HL-60/S4 treated with retinoic acid at 250 ng/mL for 4 days and 3 days (cell line): ENCODE measurements at regions not wholly inside any gene's neighbourhood (a gene's known extent, or its start where the extent isn't known, plus 50 kb on each side); places are given as distances from the start of the nearest gene placed in this dataset.

Source experiments
- in situ Hi-C: fragments of 300-500 bp; cut with MboI; formaldehyde crosslinking; loops from 2 replicates; pipeline ENCODE4 v1.7.0; 2022; ENCODE audit warnings: low sequenced_read_pairs

GRCh38 chr1:101664726-101665125, 332.0 kb downstream of the OLFM3 start:
- in situ Hi-C loops = no loop called here

DNA sequence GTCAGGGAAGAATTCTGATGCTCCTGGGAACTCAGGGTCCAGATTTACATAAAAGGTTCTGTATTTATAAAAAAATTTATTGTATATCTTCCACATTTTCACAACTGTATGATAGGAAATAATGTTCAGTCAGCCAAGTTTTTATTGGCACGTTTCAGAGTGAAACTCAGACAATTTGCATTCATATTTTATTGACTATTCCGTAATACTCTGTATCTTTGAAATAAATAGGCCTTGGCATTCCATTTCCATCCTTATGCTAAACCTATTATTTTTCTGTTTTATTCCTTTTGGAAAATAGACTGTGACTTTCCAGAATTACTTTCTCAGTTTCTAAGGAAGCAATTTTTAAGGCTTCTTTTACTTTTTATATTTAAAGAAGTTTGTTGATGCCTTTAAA, 329.0 kb downstream of the OLFM3 start:
- in situ Hi-C loops = no loop called here

- in situ Hi-C loops = no loop called here
These were observed 313.6 kb downstream of the OLFM3 start for GRCh38 chr1:101683136-101683535.

DNA sequence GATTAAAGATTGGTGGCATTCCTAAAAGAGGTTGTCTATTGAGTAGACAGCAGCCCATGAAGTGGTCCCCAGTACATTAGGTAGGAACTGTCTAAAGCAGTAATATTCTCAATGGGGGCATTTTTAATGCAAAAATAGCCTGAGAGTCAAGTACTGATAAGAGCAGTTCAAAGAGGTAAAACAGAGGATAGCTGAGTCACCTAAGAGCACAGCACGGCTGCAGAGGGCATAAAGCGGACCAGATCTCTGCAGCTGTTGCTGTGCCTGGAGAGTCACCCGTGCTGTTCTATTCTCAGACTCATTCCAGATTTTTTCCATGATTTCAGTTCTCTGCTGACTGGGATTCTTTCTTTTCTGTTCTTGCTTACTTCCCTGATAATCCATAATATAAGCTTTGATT, 313.2 kb downstream of the OLFM3 start:
- in situ Hi-C loops = no loop called here

- in situ Hi-C loops = no loop called here
These were observed 299.7 kb downstream of the OLFM3 start for GRCh38 chr1:101697072-101697471.

- in situ Hi-C loops = no loop called here
These were observed 298.0 kb downstream of the OLFM3 start for GRCh38 chr1:101698681-101699080.

GRCh38 chr1:101704895-101705294, 291.8 kb downstream of the OLFM3 start:
- in situ Hi-C loops = no loop called here

DNA sequence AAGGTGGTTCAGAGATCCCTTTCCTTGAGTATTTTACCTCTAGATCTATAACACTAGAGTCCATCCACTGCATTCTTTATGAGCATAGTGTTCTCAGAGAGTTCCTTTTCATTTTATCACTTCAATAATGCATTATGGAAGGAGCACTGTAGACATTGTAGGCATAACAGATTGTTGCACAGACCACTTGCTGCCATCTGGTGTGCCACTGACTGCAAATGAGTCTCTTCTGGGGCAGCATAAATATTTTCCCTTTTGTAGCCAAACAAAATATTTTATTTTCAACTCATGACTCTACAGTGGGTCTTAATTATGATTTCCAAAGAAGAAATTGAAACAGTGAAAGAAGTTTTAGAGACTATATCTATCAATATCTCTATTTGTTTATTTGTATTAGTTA, 290.4 kb downstream of the OLFM3 start:
- in situ Hi-C loops = no loop called here

DNA sequence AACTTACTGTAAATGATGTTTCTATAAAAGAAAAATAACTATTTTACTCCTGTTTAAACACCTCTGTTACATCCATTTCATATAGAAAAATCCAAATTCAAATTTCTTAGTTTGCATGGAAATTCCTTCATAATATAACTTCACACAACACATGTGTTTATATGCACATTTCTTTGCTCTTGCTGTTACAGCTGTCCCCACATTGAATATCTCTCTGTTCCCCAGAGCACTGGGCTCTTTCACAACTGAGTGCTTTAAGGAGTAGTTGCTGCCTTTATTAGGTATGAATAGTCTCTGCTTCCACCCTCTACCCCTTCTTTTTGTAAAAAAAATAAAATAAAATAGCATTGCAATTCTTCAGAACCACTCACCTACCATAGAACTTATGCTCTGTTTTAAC, 287.0 kb downstream of the OLFM3 start:
- in situ Hi-C loops = no loop called here

DNA sequence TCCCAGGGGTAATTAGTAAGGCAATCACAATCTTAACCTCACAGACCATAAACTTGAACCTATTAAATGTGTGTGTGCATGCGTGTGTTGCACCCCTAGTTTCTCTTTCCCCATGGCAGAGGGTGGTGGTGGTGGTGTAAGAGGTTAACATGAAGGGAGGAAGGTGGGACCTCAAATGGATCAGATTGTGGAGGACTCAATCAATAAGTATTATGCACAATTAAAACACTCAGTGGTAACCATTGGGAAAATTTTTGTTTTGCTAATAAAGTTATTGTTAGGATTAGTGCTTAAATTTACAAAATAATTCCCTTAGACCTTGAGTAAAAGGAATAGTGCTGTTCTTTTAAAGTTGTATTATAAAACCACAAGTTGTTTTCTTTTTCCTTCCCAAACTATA, 283.0 kb downstream of the OLFM3 start:
- in situ Hi-C loops = no loop called here

GRCh38 chr1:101723415-101723814, 273.3 kb downstream of the OLFM3 start:
- in situ Hi-C loops = no loop called here

- in situ Hi-C loops = no loop called here
These were observed 268.7 kb downstream of the OLFM3 start for GRCh38 chr1:101728029-101728428.

- in situ Hi-C loops = no loop called here
These were observed 266.2 kb downstream of the OLFM3 start for GRCh38 chr1:101730559-101730958.

DNA sequence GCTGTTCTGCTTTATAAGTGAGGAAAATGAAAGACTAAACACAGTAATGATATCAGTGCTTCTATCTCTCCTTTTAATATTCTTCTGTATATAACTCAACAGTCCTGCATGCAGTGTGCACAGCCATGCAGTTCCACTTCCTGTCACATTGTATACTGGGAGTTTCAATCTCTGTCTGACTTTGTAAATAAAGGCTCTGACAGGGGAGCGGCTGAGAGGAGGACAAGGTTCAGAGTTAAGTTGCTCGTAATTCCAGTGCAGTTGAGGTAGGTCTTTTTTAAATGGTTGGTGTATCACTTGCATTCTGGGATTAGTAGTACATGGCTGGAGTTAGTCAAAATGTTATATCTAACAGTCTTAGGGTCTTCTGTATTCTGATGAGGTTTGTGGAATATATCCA, 264.5 kb downstream of the OLFM3 start:
- in situ Hi-C loops = no loop called here

DNA sequence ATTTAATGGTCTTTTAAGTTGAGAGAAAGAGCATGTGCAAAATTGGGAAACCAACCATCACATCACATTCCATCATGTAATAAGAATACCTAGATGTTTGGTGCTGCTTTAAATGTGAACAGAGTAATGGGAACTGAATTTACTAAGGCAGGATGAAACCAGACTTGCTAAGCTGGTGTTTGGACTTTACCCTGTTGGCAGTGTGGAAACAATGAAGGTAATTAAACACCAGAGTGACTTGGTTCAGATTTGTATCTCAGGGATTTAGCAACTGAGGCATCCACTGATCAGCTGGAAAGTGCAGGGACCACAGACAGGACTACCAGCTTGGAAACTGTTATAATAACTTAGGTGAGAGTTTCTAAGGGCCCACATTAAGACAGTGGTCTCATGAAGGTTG, 263.4 kb downstream of the OLFM3 start:
- in situ Hi-C loops = no loop called here

GRCh38 chr1:101738475-101738874, 258.3 kb downstream of the OLFM3 start:
- in situ Hi-C loops = no loop called here

- in situ Hi-C loops = no loop called here
These were observed 257.6 kb downstream of the OLFM3 start for GRCh38 chr1:101739146-101739545.

GRCh38 chr1:101739826-101740330, 256.8 kb downstream of the OLFM3 start:
- in situ Hi-C loops = no loop called here

DNA sequence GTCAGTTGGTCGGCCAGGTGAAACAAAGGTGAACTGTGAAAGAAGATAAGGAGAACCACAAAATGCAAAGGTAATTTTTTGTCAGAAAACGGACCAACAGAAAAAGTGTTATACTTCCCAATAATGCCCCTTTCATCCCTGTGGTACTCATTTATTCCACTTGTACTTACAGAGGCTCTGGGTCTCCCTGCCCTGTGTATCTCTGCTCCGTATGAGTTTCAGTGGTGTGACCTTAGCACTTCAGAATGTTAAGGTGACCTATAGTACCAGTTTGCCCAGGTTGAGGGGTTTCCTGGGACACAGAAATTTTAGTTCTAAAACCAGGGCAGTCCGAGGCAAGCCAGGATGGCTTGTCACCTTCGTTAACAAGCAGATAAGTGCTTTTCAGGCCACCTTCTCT, 254.8 kb downstream of the OLFM3 start:
- in situ Hi-C loops = no loop called here

GRCh38 chr1:101742509-101742908, 254.2 kb downstream of the OLFM3 start:
- in situ Hi-C loops = no loop called here

GRCh38 chr1:101745551-101746270, 251.0 kb downstream of the OLFM3 start:
- in situ Hi-C loops = no loop called here

GRCh38 chr1:101748077-101748476, 248.6 kb downstream of the OLFM3 start:
- in situ Hi-C loops = no loop called here
